ENCODE measurements at regions not wholly inside any gene's neighbourhood (a gene's known extent, or its start where the extent isn't known, plus 50 kb on each side); places are given as distances from the start of the nearest gene placed in this dataset.

DNA sequence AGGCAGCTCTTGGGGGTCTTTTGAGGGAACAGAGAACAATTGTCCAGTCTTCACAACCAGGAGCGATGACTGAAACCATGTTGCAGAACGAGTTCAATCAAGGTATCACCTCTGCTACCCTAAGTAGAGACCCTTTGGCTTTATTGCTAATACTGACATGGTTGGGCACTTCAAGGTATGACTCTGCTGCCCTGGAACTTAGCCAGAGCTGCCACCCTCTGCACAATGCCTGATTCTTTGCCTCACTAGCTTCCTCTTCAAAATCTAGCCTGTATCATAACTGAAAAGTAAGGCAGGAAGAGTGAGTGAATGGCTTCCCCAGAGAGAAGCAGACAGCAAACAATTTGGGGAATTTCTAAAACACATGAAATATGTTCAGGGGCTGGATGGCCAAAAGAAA lies 592.7 kb upstream of the NRSN1 start:
- H3K9me3 ChIP-seq (ENCODE audit: control insufficient read depth, insufficient read depth, low read length) = no peaks in the 10 kb centered on the region
- no peak overlapping the region for H3K23ac ChIP-seq (ENCODE audit: low read depth, low read length)
- no peak overlapping the region for H4K8ac ChIP-seq (ENCODE audit: low read depth in 2 of 2, low read length in 2 of 2)
- no peak overlapping the region for H2BK15ac ChIP-seq (ENCODE audit: low read depth, low read length)
- in situ Hi-C loops (cut with MboI; ENCODE audit: low sequenced_read_pairs) (no loop called here), intact Hi-C loops (cut with micrococcal nuclease) (no loop called here), dilution Hi-C loops (cut with HindIII; ENCODE audit: low sequenced_read_pairs, unreplicated experiment) (no loop called here)
- H3K27me3 ChIP-seq (ENCODE audit: control insufficient read depth, insufficient read depth, low read length) = no peaks in the 10 kb centered on the region
- no peak overlapping the region for H3K18ac ChIP-seq (ENCODE audit: low read depth, low read length)
- H4K91ac ChIP-seq (ENCODE audit: insufficient read depth, low read depth, low read length) = no peak overlapping the region
- DNase-seq (no peak), ATAC-seq (ENCODE audit: low read depth) (no peak)
- WGBS, 2 experiments (ENCODE audit: extremely low coverage in 2 of 2, insufficient read length in 1 of 2) = no CpG with 5 or more reads among the region's 2 CpGs
- no peaks in the 10 kb centered on the region for H4K20me1 ChIP-seq (ENCODE audit: insufficient read depth, low read length)
- no peak overlapping the region for H2BK5ac ChIP-seq (ENCODE audit: low read depth, low read length, poor library complexity, severe bottlenecking)
- no peak overlapping the region for H2BK20ac ChIP-seq (ENCODE audit: low read depth, low read length)
- H3K9me1 ChIP-seq (ENCODE audit: insufficient read depth, low read length) = no peaks in the 10 kb centered on the region
- no peak overlapping the region for H2AK9ac ChIP-seq (replicated peaks; ENCODE audit: low read depth, low read length, poor library complexity)
- H3K27ac ChIP-seq (ENCODE audit: insufficient read depth, low read length) = no peak overlapping the region
- no peaks in the 10 kb centered on the region for H3K36me3 ChIP-seq (ENCODE audit: control insufficient read depth, insufficient read depth, low read length)
- no peak overlapping the region for H3K4me3 ChIP-seq (ENCODE audit: insufficient read depth, low read depth, low read length)
- no peak overlapping the region for H3K14ac ChIP-seq (replicated peaks; ENCODE audit: low read depth, low read length)
- no peak overlapping the region for H3K9ac ChIP-seq (ENCODE audit: low read depth, low read length)
- H3K4ac ChIP-seq (ENCODE audit: low read depth, low read length) = no peak overlapping the region
- ChIA-PET CTCF (no interaction called here), POLR2A (ENCODE audit: unreplicated experiment) (no interaction called here)
- H2BK120ac ChIP-seq (ENCODE audit: low read depth, low read length) = no peak overlapping the region
- no peak overlapping the region for H4K5ac ChIP-seq (ENCODE audit: low read depth, low read length)
- H3K4me1 ChIP-seq (ENCODE audit: control insufficient read depth, insufficient read depth, low read length) = no peaks in the 10 kb centered on the region
- H3K79me1 ChIP-seq (ENCODE audit: low read depth in 1 of 2, low read length in 2 of 2) = no peaks in the 10 kb centered on the region
- TF ChIP-seq BHLHE40 (IDR thresholded peaks at IDR 0.05; ENCODE audit: low read depth, low read length) (no peak), MAZ (IDR thresholded peaks at IDR 0.05; ENCODE audit: borderline replicate concordance, low read depth, low read length) (no peak), RAD21 (IDR thresholded peaks at IDR 0.05; ENCODE audit: low read length) (no peak)
- H2AFZ ChIP-seq (replicated peaks; ENCODE audit: low read length, poor library complexity) = no peak overlapping the region
- no peak overlapping the region for H2AK5ac ChIP-seq (ENCODE audit: low read depth, low read length)
- H3K56ac ChIP-seq (ENCODE audit: extremely low read depth, insufficient read depth, low read length) = no peak overlapping the region
- no TSS peak for BruUV-seq (replicated peaks)
- H3K4me2 ChIP-seq (ENCODE audit: low read depth, low read length) = no peak overlapping the region
